Activated T-helper 17 cell treated with anti-CD3 and anti-CD28 coated beads, Interleukin-2, amount 50 U/mL, for 72 hours (primary cell): ENCODE measurements at regions not wholly inside any gene's neighbourhood (a gene's known extent, or its start where the extent isn't known, plus 50 kb on each side); places are given as distances from the start of the nearest gene placed in this dataset.
"Not testable (repeated sequence)": the region's sequence is repeated elsewhere in the genome, so short reads cannot be mapped to it uniquely, and the experiment has no call there.

Source experiments
- ATAC-seq: fragments of 150-1000 bp; cut with Tn5 transposase; replicated peaks from 2 replicates; pipeline ENCODE4 v1.10.0; 2021; ENCODE audit warnings: mild to moderate bottlenecking, moderate library complexity
- H3K27ac Mint-ChIP-seq: one replicate; pipeline ENCODE4 v1.8.0; 2022; ENCODE audit warnings: mixed read lengths
- H3K27me3 Mint-ChIP-seq: one replicate; pipeline ENCODE4 v1.8.0; 2022; ENCODE audit warnings: mixed read lengths
- H3K36me3 Mint-ChIP-seq: one replicate; pipeline ENCODE4 v1.8.0; 2022; ENCODE audit warnings: low read depth, mild to moderate bottlenecking, mixed read lengths
- H3K4me1 Mint-ChIP-seq: one replicate; pipeline ENCODE4 v1.8.0; 2022; ENCODE audit warnings: mixed read lengths
- H3K4me3 Mint-ChIP-seq: one replicate; pipeline ENCODE4 v1.8.0; 2022; ENCODE audit warnings: mild to moderate bottlenecking, mixed read lengths
- H3K9me3 Mint-ChIP-seq: one replicate; pipeline ENCODE4 v1.8.0; 2022; ENCODE audit warnings: mixed read lengths

DNA sequence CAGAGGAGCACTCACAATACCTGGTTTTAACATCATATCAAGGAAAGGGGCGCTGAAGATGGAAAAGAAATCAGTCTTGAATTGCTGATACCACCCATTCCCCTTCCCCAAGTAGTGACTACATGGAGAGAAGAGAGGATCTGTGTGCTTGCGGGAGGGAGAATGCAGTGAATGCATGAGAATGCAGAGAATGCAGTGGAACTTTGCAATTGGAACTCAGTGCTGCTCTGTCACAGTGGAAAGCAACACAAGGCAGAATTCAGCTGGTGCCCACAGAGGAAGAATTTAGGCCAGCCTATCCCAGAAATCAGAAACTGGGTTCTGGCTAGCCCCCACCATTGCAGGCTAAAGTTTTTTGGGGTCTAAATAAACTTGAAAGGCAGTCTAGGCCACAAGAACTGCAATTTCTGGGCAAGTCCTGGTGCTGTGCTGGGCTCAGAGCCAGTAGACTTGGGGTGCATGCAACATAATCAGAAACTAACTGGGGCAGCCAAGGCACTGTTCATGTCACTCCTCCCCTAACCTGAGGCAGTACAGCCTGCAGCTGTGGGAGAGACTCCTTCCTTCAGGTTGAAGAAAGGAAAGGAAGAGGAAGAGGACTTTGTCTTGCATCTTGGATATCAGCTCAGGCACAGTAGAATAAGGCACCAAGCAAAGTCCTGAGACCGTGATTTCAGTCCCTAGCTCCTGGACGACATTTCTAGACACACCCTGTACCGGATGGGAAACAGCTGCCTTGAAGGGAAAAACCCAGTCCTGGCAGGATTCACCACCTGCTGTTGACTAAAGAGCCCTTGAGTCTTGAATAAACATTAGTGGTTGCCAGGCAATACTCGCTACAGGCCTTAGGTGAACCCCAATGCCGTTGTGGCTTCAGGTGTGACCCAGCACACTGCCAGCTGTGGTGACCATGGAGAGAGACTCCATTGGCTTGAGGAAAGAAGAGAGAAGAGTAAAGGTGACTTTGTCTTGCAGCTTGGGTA is 329.3 kb downstream of the TBL1XR1 start:
- H3K27me3 Mint-ChIP-seq = no peaks in the 10 kb centered on the region
- no peak for ATAC-seq
- H3K27ac Mint-ChIP-seq = no peak overlapping the region
- peaks cover 3% of the 10 kb centered on the region for H3K4me1 Mint-ChIP-seq
- H3K9me3 Mint-ChIP-seq = peaks cover 4% of the 10 kb centered on the region
- no peaks in the 10 kb centered on the region for H3K36me3 Mint-ChIP-seq
- H3K4me3 Mint-ChIP-seq = no peak overlapping the region

- Mint-ChIP-seq H3K36me3 (no peaks in the 10 kb centered on the region), H3K27ac (no peak overlapping the region), H3K9me3 (no peaks in the 10 kb centered on the region), H3K27me3 (peaks cover 7% of the 10 kb centered on the region), H3K4me3 (no peak overlapping the region), H3K4me1 (no peaks in the 10 kb centered on the region)
- no peak for ATAC-seq
These were observed 336.1 kb downstream of the TBL1XR1 start for GRCh38 chr3:176861137-176861536.

DNA sequence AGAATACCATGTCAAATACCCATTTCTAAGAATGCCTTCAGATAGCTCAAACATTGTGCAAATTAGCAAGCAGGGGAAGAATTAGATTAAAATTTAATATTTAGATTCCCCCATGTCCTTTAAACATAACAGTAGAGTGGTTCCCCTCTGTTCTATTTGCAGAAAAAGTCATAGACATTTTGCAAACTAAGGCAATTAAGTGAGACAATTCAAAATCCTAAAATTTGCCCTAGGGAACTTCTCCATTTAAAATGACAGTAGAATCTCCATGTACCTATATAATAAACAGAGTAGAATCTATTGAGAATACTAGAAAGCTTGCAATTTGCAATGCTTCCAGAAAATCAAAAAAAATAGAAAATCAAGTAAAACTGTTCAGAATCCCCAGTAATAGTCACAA is 340.6 kb downstream of the TBL1XR1 start:
- Mint-ChIP-seq H3K36me3 (no peaks in the 10 kb centered on the region), H3K4me1 (no peaks in the 10 kb centered on the region), H3K9me3 (no peaks in the 10 kb centered on the region), H3K27me3 (peaks cover 6% of the 10 kb centered on the region), H3K27ac (no peak overlapping the region), H3K4me3 (no peak overlapping the region)
- no peak for ATAC-seq

DNA sequence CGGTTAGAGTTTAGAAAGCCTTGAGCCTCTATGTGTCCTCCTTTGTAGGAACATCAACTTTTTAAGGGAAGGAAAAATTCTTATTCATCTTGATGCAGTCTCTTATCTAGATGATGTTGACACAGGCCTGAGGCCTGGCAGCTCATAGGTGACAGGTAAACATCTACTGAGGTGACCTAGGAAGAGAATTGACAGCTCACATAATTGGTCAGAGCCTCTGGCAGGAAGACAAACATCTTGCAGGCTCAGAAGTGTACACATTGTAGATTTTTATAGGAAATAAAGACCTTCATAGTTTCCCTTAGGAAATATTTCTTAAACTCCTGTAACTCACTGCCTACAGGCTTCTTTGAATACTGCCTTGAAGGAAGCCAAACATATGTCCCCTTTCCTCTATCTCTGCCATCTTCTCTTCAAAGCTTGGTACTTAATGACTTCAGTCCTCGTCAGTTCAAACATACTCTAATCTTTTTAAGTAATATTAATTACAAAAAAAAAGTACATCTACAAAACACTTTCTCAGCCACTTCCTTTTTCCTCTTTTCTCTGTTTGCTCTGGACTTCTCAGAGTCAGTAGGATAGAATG is 341.3 kb downstream of the TBL1XR1 start:
- no peak overlapping the region for H3K27ac Mint-ChIP-seq
- peaks cover 6% of the 10 kb centered on the region for H3K27me3 Mint-ChIP-seq
- no peaks in the 10 kb centered on the region for H3K9me3 Mint-ChIP-seq
- no peaks in the 10 kb centered on the region for H3K4me1 Mint-ChIP-seq
- no peaks in the 10 kb centered on the region for H3K36me3 Mint-ChIP-seq
- no peak overlapping the region for H3K4me3 Mint-ChIP-seq
- no peak for ATAC-seq

DNA sequence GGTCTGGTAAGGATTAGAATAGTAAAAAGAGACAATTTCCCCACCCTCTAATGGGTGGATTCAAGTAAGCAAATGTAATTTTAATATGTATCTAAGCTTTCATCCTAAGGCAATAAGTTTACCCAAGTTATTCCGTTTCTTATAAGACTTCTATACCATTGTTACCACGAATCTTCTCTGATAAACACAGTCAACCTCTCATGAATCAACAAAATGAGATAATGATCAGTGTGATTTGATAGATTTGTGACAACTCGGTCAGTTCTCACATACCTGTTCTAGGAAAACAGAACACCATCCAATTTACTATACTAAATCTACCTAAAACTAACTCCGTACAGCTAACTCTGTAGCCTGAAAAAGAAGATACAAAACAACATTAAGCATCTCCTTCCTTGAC is 342.1 kb downstream of the TBL1XR1 start:
- ATAC-seq = no peak
- Mint-ChIP-seq H3K4me1 (no peaks in the 10 kb centered on the region), H3K36me3 (no peaks in the 10 kb centered on the region), H3K27me3 (peaks cover 3% of the 10 kb centered on the region), H3K9me3 (no peaks in the 10 kb centered on the region), H3K4me3 (no peak overlapping the region), H3K27ac (no peak overlapping the region)

DNA sequence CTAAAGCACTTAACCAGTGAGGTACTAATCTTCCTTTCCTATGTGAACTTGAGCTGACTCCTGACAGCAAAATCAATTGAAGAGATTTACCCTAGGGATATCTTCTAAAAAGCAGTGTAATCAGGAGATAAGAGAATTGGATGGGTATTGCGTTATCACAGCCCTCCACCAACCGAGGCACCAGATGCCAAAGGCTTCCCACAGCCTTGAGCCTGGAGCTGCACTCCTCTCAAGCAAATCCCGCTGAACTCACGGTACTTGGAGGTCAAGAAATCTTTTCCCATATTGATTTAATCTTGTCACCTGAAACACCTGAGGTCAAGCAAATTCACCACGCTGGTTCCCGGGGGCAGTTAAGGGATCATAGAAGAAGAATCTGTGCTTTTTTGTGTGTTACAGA is 346.8 kb downstream of the TBL1XR1 start:
- no peak overlapping the region for H3K4me3 Mint-ChIP-seq
- no peaks in the 10 kb centered on the region for H3K9me3 Mint-ChIP-seq
- no peak for ATAC-seq
- H3K4me1 Mint-ChIP-seq = no peaks in the 10 kb centered on the region
- peaks cover 3% of the 10 kb centered on the region for H3K27me3 Mint-ChIP-seq
- no peak overlapping the region for H3K27ac Mint-ChIP-seq
- no peaks in the 10 kb centered on the region for H3K36me3 Mint-ChIP-seq

- H3K27ac Mint-ChIP-seq = no peak overlapping the region
- H3K27me3 Mint-ChIP-seq = peaks cover under 1% of the 10 kb centered on the region
- ATAC-seq = peak; percentile 76
- no peaks in the 10 kb centered on the region for H3K9me3 Mint-ChIP-seq
- no peaks in the 10 kb centered on the region for H3K36me3 Mint-ChIP-seq
- no peaks in the 10 kb centered on the region for H3K4me1 Mint-ChIP-seq
- H3K4me3 Mint-ChIP-seq = no peak overlapping the region
These were observed 348.7 kb downstream of the TBL1XR1 start for GRCh38 chr3:176848431-176849214.

GRCh38 chr3:176842914-176843313 is 354.4 kb downstream of the TBL1XR1 start:
- H3K27me3 Mint-ChIP-seq = peaks cover 9% of the 10 kb centered on the region
- no peaks in the 10 kb centered on the region for H3K4me1 Mint-ChIP-seq
- ATAC-seq = no peak
- no peak overlapping the region for H3K27ac Mint-ChIP-seq
- H3K4me3 Mint-ChIP-seq = no peak overlapping the region
- H3K9me3 Mint-ChIP-seq = no peaks in the 10 kb centered on the region
- no peaks in the 10 kb centered on the region for H3K36me3 Mint-ChIP-seq

GRCh38 chr3:176840641-176841286 is 356.5 kb downstream of the TBL1XR1 start:
- H3K4me1 Mint-ChIP-seq = no peaks in the 10 kb centered on the region
- ATAC-seq = no peak
- H3K36me3 Mint-ChIP-seq = no peaks in the 10 kb centered on the region
- H3K4me3 Mint-ChIP-seq = no peak overlapping the region
- H3K27ac Mint-ChIP-seq = no peak overlapping the region
- no peaks in the 10 kb centered on the region for H3K9me3 Mint-ChIP-seq
- H3K27me3 Mint-ChIP-seq = peaks cover 9% of the 10 kb centered on the region

DNA sequence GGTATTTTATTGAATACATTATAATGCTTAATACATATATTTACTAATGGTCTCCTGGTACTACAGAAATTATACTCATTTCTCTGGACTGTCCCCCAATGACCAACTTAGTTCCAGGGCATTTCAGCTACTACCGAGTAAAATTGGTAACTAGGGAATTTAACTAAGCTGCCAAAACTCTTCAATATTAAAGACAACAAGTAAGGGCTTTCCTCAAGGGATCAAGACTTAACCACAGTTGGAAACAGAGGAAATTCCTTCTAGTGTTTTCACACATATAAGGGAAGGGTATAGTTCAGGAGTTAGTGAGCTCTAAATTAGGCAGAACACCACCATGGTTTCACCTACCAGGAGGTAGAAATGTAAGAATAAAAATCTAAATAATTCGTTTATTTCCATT is 357.4 kb downstream of the TBL1XR1 start:
- Mint-ChIP-seq H3K36me3 (no peaks in the 10 kb centered on the region), H3K27me3 (peaks cover 9% of the 10 kb centered on the region), H3K4me3 (no peak overlapping the region), H3K27ac (no peak overlapping the region), H3K4me1 (no peaks in the 10 kb centered on the region), H3K9me3 (no peaks in the 10 kb centered on the region)
- no peak for ATAC-seq

GRCh38 chr3:176839466-176839865 is 357.8 kb downstream of the TBL1XR1 start:
- H3K27me3 Mint-ChIP-seq = peaks cover 9% of the 10 kb centered on the region
- H3K4me3 Mint-ChIP-seq = no peak overlapping the region
- H3K9me3 Mint-ChIP-seq = no peaks in the 10 kb centered on the region
- ATAC-seq = no peak
- H3K36me3 Mint-ChIP-seq = no peaks in the 10 kb centered on the region
- H3K27ac Mint-ChIP-seq = no peak overlapping the region
- H3K4me1 Mint-ChIP-seq = no peaks in the 10 kb centered on the region

GRCh38 chr3:176827244-176827643 is 370.0 kb downstream of the TBL1XR1 start:
- not testable (repeated sequence) for H3K27me3 Mint-ChIP-seq, ATAC-seq, H3K9me3 Mint-ChIP-seq, H3K4me3 Mint-ChIP-seq, H3K27ac Mint-ChIP-seq, H3K36me3 Mint-ChIP-seq, H3K4me1 Mint-ChIP-seq

DNA sequence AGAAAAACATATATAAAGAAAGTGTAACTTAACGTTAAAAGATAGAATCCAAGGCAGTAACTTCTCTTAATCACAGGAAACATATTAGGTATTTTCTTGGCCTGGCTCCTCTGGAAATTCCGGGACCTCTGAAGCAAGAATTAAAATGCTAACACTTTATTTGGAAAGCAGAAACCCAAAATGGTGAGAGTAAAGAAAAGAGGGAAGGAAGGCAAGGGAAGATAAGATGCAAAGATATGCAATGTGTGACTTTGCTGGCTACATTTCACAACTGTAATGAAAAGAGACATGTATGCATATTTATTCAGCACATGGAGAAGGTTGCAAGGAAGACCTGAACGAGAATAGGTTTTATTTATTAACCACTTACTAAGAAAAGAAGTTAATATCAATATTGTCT is 372.5 kb downstream of the TBL1XR1 start:
- Mint-ChIP-seq H3K27ac (no peak overlapping the region), H3K27me3 (peaks cover 8% of the 10 kb centered on the region), H3K4me1 (no peaks in the 10 kb centered on the region), H3K9me3 (peaks cover 3% of the 10 kb centered on the region), H3K36me3 (no peaks in the 10 kb centered on the region), H3K4me3 (no peak overlapping the region)
- no peak for ATAC-seq

DNA sequence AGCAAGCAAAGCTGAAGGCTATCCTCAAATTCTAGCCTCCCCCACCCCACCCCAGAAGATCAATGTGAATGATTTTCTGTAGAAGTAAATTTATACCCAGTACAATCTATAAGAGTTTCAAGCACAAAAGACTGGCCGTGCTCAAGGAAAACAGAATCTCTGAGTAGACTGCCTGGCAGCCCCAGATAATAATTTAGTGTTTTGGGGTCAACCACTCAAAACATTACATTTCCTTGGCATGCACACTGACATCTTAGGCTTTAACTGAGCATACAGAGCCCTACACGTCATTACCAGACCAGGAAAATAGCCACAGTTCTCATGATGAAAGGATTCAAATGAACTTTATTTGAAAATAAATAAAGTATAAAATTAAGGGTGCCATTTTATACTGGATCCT is 376.5 kb downstream of the TBL1XR1 start:
- Mint-ChIP-seq H3K27ac (no peak overlapping the region), H3K36me3 (no peaks in the 10 kb centered on the region), H3K4me1 (no peaks in the 10 kb centered on the region), H3K27me3 (peaks cover 8% of the 10 kb centered on the region), H3K4me3 (no peak overlapping the region), H3K9me3 (peaks cover 1% of the 10 kb centered on the region)
- no peak for ATAC-seq
